ENCODE measurements at regions not wholly inside any gene's neighbourhood (a gene's known extent, or its start where the extent isn't known, plus 50 kb on each side); places are given as distances from the start of the nearest gene placed in this dataset.

GRCh38 chr4:162350331-162350730 lies 186.5 kb upstream of the FSTL5 start:
- no peak for TF ChIP-seq MAX (IDR thresholded peaks at IDR 0.05; ENCODE audit: low read depth, low read length)
- TF ChIP-seq CTCF (IDR thresholded peaks at IDR 0.05; ENCODE audit: low read depth, low read length) = no peak
- TF ChIP-seq POLR2A (IDR thresholded peaks at IDR 0.05; ENCODE audit: extremely low read depth, insufficient read length) = no peak
- no peak for TF ChIP-seq MYC (IDR thresholded peaks at IDR 0.05; ENCODE audit: low read depth, low read length)

Data from NB4 (cell line).